ENCODE measurements at regions not wholly inside any gene's neighbourhood (a gene's known extent, or its start where the extent isn't known, plus 50 kb on each side); places are given as distances from the start of the nearest gene placed in this dataset.

GRCh38 chr20:11582060-11582459 is 335.6 kb upstream of the BTBD3 start:
- DNase-seq (ENCODE audit: low spot score) = no peak

GRCh38 chr20:11585752-11586352 is 331.8 kb upstream of the BTBD3 start:
- peak; percentile 40 for DNase-seq (ENCODE audit: low spot score)

DNA sequence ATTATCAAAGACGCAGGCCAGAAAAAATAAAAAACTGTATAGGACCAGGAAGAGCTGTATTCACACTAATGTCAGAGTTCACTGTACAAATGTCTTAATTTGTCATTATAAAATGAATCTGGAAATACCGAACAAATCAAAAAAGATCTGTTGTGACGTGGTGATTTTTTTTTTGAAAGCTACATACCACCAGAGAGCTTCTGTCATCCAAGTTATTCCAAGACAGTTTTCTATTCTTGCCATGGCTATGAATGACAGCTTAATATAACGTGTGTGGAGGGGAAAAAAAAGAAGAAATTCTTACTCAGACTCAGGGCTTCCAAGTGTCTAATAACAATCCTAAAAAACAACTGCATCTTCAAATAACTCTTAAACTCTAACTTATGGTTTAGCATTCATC is 328.8 kb upstream of the BTBD3 start:
- DNase-seq (ENCODE audit: low spot score) = no peak

DNA sequence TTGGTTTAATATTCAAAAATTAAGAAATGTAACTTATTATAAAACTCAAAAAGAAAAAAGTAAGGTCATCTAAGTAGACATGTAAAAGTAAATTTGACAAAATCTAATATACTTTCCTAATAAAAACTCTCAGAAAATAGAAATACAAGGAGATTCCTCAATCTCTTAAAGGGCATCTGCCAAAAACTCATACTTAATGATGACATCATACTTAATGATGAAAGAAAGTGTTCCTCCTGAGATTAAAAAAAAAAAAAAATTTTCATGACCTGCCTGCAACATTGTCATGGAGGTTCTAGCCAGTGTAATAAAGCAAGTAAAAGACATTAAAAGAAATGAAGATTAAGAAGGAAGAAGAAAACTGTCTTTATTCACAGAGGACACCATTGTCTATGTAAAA is 325.7 kb upstream of the BTBD3 start:
- no peak for DNase-seq (ENCODE audit: low spot score)

DNA sequence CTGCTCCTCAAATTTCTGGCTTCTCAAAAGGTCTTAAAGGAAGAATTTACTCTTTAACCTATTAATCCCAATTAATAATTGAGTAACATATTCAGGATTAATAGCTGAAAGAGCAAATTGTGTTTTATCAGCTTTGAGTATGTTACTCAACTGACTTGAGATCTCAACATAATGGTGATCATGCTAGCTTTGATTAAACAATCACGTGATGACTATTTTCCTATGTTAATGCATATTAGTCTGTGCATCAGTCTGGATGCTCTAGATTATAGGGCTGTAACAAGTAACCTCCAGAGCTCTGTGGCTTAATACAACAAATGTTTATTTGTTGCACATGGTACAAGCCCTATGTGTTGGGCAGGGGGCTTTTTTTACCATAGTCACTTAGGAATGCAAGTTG is 313.4 kb upstream of the BTBD3 start:
- DNase-seq (ENCODE audit: low spot score) = no peak

DNA sequence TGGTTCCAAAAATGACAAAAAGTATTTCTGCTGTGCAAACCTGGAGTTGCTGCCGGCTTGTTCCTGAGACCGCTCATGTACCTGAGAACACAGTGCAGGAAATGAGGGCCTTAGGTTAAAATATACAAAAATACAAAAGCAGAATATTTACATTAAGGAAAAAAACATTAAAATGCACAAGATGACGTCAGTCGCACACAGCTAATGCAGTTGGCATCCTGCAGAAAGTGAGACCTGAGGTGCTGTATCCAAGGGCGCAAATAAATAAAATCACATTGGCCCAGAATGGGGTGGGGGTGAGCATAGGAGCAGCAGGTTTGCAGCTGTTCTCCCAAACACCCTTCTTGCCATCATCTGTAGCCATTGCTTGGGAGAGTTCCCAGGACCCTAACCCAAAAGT is 310.6 kb upstream of the BTBD3 start:
- no peak for DNase-seq (ENCODE audit: low spot score)

DNA sequence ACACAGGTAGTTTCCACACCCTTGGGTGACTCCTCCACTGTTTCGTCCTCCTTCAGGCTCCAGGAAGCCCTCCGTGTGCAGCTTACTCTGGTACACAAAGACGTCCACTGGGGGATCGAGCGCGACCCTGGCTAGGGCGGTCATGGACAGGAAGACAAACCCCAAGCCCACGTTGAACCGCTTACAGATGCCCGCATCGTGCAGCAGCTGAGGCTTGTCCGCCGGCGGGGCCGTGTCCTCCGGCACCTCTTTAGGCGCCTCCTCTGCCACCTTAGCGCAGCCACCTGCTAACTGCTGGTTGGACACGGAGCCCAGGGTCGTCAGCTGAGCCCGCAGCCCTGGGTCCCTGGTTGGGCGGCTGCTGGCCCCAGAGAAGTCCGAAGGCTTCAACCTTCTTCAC is 309.0 kb upstream of the BTBD3 start:
- DNase-seq (ENCODE audit: low spot score) = no peak

DNA sequence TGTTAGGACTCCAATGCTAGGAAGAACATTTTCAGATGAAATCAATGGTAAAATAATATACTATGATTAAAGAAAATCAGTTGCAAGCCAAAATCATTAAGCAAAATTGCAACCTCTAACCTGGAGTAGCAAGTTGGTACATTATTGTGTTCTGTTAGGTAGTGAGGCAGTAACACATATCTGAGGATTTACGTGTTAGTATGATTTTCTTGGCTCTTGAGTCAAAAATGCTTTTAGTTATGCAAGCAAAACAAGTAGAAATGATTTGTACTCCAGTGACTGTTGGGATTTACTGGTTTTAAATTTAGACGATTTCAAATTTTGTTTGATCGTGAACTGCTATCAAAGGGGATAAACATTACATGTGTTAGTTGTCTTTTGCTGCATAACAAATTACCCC is 293.0 kb upstream of the BTBD3 start:
- DNase-seq (ENCODE audit: low spot score) = no peak

GRCh38 chr20:11626551-11626950 is 291.1 kb upstream of the BTBD3 start:
- DNase-seq (ENCODE audit: low spot score) = no peak

DNA sequence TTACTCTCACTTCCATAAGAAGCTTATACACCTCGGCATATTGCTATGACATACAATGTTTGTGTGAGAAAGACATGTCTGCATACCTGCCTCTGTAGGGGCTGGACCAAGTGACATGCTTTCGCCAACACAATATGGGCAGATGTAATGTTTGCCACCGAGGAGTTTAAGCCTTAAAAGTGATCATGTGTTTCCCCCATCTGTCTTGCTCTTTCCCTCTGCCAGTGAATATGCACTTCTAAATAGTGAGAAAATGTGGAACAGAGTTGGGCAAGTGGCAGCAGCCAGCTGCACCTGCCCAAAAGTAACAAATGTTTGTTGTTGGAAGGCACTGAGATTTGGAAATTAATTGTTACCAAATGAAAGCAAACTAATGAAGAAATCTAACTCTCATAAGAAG is 274.8 kb upstream of the BTBD3 start:
- DNase-seq (ENCODE audit: low spot score) = no peak

- DNase-seq (ENCODE audit: low spot score) = no peak
Observed at GRCh38 chr20:11646359-11646758, 271.3 kb upstream of the BTBD3 start.

DNA sequence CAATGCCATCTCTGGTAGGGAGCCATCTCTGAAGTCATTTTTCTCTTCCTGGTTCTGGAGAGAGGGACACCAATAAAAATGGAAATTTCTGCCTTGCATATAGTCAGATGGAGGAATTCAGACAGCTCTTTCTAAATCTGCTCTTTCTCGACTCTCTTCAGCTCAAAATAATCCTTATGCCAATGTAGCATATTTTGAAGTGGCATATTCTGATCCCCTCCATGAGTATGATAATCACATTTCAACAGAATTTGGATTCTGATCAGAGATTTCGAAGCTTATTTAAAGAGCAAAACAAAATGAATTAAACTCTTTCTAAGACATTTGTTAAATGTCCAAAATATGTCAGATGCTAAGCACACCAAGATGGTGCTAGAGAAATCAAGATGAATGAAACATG is 267.1 kb upstream of the BTBD3 start:
- DNase-seq (ENCODE audit: low spot score) = no peak

DNA sequence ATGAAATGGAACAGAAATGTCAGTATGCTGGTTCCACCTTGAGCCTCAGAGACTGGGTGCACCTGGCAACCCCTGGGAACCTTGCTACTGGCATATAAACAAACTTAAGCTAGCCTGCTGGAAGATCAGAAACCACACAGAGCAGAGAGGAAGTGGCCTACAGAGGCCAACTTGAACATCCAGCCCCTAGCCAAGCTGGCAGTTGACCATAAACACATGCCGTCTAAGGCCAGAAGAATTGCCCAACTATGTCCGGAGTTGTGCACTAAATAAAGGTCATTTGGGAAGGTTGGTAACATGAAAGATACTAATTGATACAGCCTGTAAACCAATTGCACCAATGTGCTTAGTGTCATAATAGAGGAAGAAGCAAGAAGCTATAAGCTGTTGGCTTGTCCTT is 266.6 kb upstream of the BTBD3 start:
- no peak for DNase-seq (ENCODE audit: low spot score)

DNA sequence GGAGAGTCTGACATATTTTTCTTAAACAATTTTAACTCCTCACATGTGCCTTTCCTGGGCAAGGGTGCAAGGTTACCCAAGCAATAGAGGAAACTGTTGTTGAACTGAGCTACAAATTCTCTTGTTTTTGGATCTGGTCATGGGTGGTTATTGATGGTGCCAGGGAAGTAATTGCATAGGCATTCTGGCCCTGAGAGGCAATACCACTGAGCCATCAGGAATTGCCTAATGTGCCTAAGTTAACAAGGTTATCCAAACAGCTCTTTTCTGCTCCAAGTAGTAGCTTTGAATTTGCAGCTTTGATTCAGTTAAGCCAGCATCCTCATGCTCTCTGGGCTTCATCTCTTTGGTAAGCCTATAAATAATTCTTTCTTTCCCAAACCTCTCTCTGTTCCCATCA is 266.0 kb upstream of the BTBD3 start:
- no peak for DNase-seq (ENCODE audit: low spot score)

GRCh38 chr20:11652128-11652527 is 265.6 kb upstream of the BTBD3 start:
- peak; percentile 24 for DNase-seq (ENCODE audit: low spot score)

DNA sequence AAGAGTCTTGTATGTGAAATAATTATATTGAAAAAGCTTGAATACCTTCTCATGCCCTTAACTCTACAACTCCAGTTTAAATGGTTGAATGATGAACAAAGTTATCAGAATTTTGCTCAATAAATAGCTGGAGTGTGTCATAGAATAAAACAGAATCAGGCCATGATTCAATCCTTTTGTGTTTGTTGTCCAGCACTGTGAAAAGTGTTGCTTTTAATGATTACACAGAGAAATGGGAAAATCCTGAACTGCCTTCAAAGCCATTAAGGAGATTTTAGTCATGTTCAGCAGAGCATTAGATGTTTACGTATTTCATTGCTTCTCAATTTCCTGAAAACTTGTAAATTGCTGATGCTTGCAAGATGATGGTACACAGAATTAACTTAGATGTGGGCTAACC is 262.9 kb upstream of the BTBD3 start:
- DNase-seq (ENCODE audit: low spot score) = no peak

DNA sequence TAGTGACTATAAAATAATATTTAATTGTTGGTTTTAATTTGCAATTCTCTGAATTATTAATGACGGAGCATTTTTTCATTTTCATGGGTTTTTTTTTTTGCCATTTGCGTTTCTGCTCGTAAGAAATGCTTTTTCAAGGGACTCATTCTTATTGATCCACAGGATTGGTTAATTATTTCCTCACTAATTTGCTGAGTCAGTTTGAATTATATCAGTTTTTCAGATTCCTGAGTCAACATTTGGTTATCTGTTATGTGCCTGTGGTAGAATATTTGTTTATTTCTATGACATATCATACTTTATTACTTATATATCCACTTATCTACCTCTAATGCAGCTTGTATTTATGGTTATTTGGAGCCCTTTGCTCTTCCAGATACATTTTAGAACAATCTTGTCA is 257.0 kb upstream of the BTBD3 start:
- DNase-seq (ENCODE audit: low spot score) = no peak

- no peak for DNase-seq (ENCODE audit: low spot score)
Observed at GRCh38 chr20:11671015-11671511, 246.6 kb upstream of the BTBD3 start.

DNA sequence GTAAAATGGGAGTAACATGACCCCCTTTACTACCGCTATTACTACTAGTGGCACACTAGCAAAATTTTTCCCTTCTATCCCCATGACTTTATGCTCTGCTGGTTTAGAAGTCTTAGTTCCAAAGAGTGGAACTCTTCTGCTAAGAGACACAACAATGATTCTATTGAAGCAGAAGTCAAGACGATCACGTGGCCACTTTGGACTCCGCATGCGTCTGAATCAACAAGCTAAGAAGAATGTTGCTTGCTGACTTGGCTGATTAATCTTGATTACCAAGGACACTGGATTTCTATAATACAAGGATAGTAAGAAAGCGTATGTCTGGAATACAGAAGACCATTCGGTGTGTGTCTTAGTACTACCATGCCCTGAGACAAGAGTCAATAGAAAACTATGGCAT is 244.7 kb upstream of the BTBD3 start:
- DNase-seq (ENCODE audit: low spot score) = no peak

- DNase-seq (ENCODE audit: low spot score) = no peak
Observed at GRCh38 chr20:11675920-11676629, 241.6 kb upstream of the BTBD3 start.

- DNase-seq (ENCODE audit: low spot score) = peak; percentile 65
Observed at GRCh38 chr20:11676630-11677287, 240.9 kb upstream of the BTBD3 start.

GRCh38 chr20:11677428-11677827 is 240.3 kb upstream of the BTBD3 start:
- DNase-seq (ENCODE audit: low spot score) = no peak

- no peak for DNase-seq (ENCODE audit: low spot score)
Observed at GRCh38 chr20:11677836-11678235, 239.9 kb upstream of the BTBD3 start.

DNA sequence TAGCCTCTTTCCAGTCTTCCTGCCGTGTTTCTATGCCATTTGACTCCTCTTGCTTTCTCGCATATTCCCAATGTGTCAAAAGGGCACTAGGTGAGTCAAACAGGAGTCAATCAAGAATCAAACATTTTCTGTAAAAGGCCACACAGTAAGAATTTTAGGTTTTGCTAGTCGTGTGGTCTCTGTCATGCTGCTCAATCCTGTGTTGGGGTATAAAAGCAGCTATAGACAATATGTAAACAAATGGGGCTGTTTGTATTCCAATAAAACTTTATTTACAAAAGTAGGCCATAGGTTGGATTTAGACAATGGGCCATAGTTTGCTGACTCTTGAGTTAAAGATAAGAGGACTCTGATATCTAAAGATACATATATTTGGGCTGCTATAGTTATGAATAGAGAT is 235.4 kb upstream of the BTBD3 start:
- no peak for DNase-seq (ENCODE audit: low spot score)

All from SW480 (cell line).